ENCODE measurements at regions not wholly inside any gene's neighbourhood (a gene's known extent, or its start where the extent isn't known, plus 50 kb on each side); places are given as distances from the start of the nearest gene placed in this dataset.

- no peak for TF ChIP-seq CTCF (IDR thresholded peaks at IDR 0.05)
- no peak for TF ChIP-seq POLR2AphosphoS5 (IDR thresholded peaks at IDR 0.05)
- no peak for TF ChIP-seq POLR2A (IDR thresholded peaks at IDR 0.05)
These were observed 129.6 kb downstream of the GXYLT1 start for GRCh38 chr12:42015051-42015461.
